ENCODE measurements at regions not wholly inside any gene's neighbourhood (a gene's known extent, or its start where the extent isn't known, plus 50 kb on each side); places are given as distances from the start of the nearest gene placed in this dataset.

- TF ChIP-seq EP300 (IDR thresholded peaks at IDR 0.05) (no peak), CTCF (IDR thresholded peaks at IDR 0.05) (no peak)
These were observed 775.3 kb upstream of the NRXN1 start for GRCh38 chr2:51807229-51807628.
